GM12801 (cell line): ENCODE measurements at regions not wholly inside any gene's neighbourhood (a gene's known extent, or its start where the extent isn't known, plus 50 kb on each side); places are given as distances from the start of the nearest gene placed in this dataset.

Experiments used
- CTCF ChIP-seq: IDR thresholded peaks from one replicate; pipeline ENCODE4 v1.5.1; 2011; ENCODE audit warnings: control low read depth; ENCODE audit not compliant: insufficient read length; ENCODE audit errors: extremely low read depth

DNA sequence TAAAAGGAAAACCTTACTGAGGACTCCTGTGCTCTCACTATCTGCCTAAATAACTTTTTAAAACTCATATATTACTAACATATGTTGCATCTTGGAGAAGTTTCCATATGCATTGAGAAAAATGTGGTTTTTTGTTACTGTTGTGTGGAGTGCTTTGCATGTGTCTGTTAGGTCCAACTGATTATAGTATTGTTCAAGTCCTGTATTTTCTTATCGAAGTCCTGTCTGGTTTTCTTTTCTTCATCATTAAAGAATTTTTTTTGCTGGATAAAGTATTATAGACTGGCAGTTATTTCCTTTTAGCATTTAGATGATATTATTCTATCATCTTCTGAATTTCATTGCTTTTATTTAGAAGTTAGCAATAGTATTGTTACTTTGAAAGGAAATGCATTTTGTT, 59.5 kb upstream of the ACSM6 start:
- no peak for TF ChIP-seq CTCF

DNA sequence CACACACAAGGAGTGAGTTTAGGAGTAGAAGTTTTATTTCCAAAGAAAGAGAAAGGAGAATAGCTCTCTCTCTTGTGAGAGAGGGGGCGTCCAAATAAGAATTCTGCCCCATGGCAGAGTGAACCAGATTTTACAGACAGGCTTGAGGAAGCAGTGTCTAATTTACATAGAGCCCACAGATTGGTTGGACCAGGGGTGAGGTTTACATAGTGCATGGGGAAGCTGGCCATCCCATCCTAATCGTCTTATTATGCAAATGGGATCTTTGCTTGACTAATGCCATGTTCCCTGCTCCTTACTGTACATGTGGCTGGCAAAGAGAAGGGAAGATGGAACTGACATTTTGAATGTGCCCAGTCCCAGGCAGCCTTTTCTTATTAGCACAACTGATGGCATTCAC, 60.0 kb upstream of the ACSM6 start:
- no peak for TF ChIP-seq CTCF

DNA sequence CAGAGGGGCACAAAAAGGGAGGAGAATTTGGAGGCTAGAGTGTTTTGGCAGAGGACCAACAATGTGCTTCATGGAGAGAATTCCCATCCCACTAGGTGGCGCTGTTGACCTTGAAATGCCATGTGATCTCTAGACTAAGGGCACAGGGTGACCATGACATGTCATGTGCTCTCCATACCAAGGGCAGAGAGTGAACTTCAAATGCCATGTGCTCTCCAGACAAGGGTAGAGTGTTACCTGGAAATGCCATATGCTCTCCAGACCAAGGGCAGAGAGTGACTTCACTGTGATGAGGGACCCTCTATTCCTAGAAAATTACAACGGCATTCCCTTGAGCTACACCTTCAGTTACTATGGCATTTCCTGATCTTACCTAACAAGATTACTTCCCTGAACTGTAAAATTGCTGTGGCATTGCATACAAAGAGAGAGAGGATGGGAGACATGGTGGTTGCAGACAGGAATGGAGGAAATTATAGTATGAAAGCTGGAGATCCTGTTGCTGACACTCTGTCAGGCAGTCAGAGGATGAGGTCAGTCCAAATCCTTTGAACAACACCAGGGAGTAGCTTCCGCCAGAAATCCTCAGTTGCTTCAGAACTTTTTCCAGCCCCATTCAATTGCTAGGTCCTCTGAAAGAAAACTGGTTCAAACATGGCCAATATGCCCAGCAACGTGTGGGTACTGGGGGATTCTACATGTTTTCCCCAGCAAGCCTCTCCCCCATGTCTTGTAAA, 60.9 kb upstream of the ACSM6 start:
- peak; percentile 27 for TF ChIP-seq CTCF

DNA sequence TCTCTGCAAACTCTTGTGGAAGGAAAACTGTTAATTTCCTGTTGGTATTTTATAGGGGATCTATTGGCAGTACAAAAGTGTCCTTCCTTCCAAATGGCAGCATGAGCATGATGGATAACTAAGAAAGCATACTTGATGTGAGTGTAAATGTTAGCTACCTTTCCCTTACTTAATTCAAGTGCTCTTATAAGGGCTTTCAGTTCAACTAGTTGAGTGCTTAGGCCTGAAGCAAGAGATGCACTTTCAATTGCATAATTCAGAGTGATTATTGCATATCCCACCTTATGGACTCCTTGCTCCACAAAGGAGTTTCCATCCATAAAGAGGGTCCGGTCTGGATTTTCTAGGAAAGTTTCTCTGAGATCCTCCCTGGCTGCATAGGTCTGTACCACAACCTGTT, 56.3 kb upstream of the CYP2C8 start:
- TF ChIP-seq CTCF, result no peak

- no peak for TF ChIP-seq CTCF
Observed at GRCh38 chr10:95122736-95123135, 53.4 kb upstream of the CYP2C8 start.

DNA sequence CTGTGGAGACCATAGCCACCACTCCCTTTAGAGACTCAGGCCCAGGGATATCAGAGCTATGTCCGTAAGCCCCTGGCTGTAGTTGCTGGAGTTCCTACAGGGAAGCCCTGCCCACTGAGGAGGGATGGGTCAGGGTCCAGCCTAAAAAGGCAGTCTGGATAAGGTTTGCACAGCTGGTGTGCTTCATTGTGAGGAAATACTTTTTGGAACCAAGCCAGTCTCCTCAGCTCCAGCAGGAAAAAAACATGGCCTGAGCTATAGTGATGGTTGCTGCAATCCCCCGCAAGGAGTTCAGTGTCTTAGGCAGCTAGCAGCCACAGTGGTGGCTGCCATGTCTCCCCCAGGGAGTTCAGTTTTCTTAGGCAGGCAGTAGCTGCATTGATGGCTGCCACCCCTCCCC, 52.6 kb upstream of the CYP2C8 start:
- TF ChIP-seq CTCF, result no peak
